Smooth muscle cell (in vitro differentiated cells): ENCODE measurements at regions not wholly inside any gene's neighbourhood (a gene's known extent, or its start where the extent isn't known, plus 50 kb on each side); places are given as distances from the start of the nearest gene placed in this dataset.
A peak's percentile ranks its signal among the peaks of the same experiment; 100 is the strongest.

ENCODE experiments used
- DNase-seq: peaks from one replicate; lab custom pipeline; 2025; ENCODE audit not compliant: unreplicated experiment; lab: John Stamatoyannopoulos, UW
- H2AFZ ChIP-seq: fragments of 200-600 bp; sonication (generic); 2 replicates; pipeline ENCODE4 v1.6.0; 2016; ENCODE audit warnings: antibody characterized with exemption, low read depth, mild to moderate bottlenecking
- H3F3A ChIP-seq: fragments of 200-600 bp; sonication (generic); 2 replicates; pipeline ENCODE4 v1.6.0; 2017; ENCODE audit warnings: antibody characterized with exemption, low read depth
- H3K27ac ChIP-seq: fragments of 200-600 bp; sonication (generic); 2 replicates; pipeline ENCODE4 v1.5.1; 2016; ENCODE audit warnings: low read depth, mild to moderate bottlenecking
- H3K27me3 ChIP-seq: fragments of 200-600 bp; sonication (generic); 2 replicates; pipeline ENCODE4 v1.6.1; 2016; ENCODE audit warnings: low read depth, mild to moderate bottlenecking
- H3K36me3 ChIP-seq: fragments of 200-600 bp; sonication (generic); 2 replicates; pipeline ENCODE4 v1.5.1; 2016; ENCODE audit warnings: low read depth
- H3K4me1 ChIP-seq: fragments of 200-600 bp; sonication (generic); 2 replicates; pipeline ENCODE4 v1.5.1; 2016; ENCODE audit warnings: low read depth
- H3K4me2 ChIP-seq: fragments of 200-600 bp; sonication (generic); 2 replicates; pipeline ENCODE4 v1.6.0; 2016; ENCODE audit warnings: mild to moderate bottlenecking
- H3K4me3 ChIP-seq: fragments of 200-600 bp; sonication (generic); 2 replicates; pipeline ENCODE4 v1.5.1; 2016; ENCODE audit warnings: mild to moderate bottlenecking
- H3K79me2 ChIP-seq: fragments of 200-600 bp; sonication (generic); 2 replicates; pipeline ENCODE4 v1.6.0; 2016; ENCODE audit warnings: low read depth, mild to moderate bottlenecking
- H3K9ac ChIP-seq: fragments of 200-600 bp; sonication (generic); 2 replicates; pipeline ENCODE4 v1.6.0; 2016; ENCODE audit warnings: low read depth
- H3K9me3 ChIP-seq: fragments of 200-600 bp; sonication (generic); replicated peaks from 2 replicates; pipeline ENCODE4 v1.5.1; 2016; ENCODE audit warnings: low read depth
- H4K20me1 ChIP-seq: fragments of 200-600 bp; sonication (generic); 2 replicates; pipeline ENCODE4 v1.6.0; 2016; ENCODE audit warnings: low read depth
- CTCF ChIP-seq: fragments of 200-600 bp; sonication (generic); IDR thresholded peaks from 2 replicates; pipeline ENCODE4 v1.5.1; 2017; ENCODE audit warnings: borderline replicate concordance, mild to moderate bottlenecking, antibody characterized with exemption; ENCODE audit not compliant: insufficient read depth, poor library complexity, severe bottlenecking
- WGBS: methylation state at CpG from one replicate; pipeline ENCODE4 v1.1.7; 2016; ENCODE audit warnings: low lambda C conversion rate; 5-methylcytosine and 5-hydroxymethylcytosine counted together

DNA sequence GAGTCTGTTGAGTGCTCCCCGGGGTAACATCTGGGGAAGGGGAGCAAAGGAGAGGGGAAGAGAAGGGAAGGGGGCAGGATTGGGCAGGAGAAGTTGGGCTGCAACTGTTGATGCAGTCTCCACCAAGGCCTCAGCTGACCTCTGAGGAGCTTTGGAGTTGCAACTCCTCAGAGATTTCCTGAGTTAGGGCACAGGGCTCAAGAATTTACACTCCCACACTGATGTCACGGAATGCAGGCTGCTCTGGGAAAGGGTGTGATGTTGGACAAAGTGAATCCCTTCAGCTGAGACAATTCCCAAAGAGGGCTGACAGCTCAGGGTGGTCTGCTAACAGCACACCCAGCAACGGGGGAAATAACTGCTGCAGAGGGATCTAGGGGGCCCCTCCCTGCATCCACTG, 295.6 kb downstream of the PCNX1 start:
- peaks cover 3% of the 10 kb centered on the region for H3K4me1 ChIP-seq
- H3K27me3 ChIP-seq = no peaks in the 10 kb centered on the region
- H3K36me3 ChIP-seq = no peaks in the 10 kb centered on the region
- H3F3A ChIP-seq = no peaks in the 10 kb centered on the region
- WGBS = 58% methylated on average over 3 of the region's 3 CpGs
- H3K4me2 ChIP-seq = peak overlapping the region; percentile 41
- peak overlapping the region; percentile 29 for H3K27ac ChIP-seq
- H3K4me3 ChIP-seq = no peak overlapping the region
- no peaks in the 10 kb centered on the region for H3K79me2 ChIP-seq
- no peak overlapping the region for H2AFZ ChIP-seq
- H3K9ac ChIP-seq = no peak overlapping the region
- TF ChIP-seq CTCF = no peak
- DNase-seq = no peak
- H3K9me3 ChIP-seq = no peaks in the 10 kb centered on the region
- H4K20me1 ChIP-seq = no peaks in the 10 kb centered on the region

- no peak for DNase-seq
These were observed 296.0 kb downstream of the PCNX1 start for GRCh38 chr14:71203306-71203705.

GRCh38 chr14:71204231-71204630, 297.0 kb downstream of the PCNX1 start:
- Histone ChIP-seq H3K27ac (no peak overlapping the region), H3K36me3 (no peaks in the 10 kb centered on the region)

More at GRCh38 chr14:71203306-71203705, 296.0 kb downstream of the PCNX1 start:
- Histone ChIP-seq H3K4me2 (peak overlapping the region; percentile 41), H3K27me3 (no peaks in the 10 kb centered on the region), H3K79me2 (no peaks in the 10 kb centered on the region), H3F3A (no peaks in the 10 kb centered on the region), H3K27ac (peak overlapping the region; percentile 29), H3K9me3 (no peaks in the 10 kb centered on the region), H3K36me3 (no peaks in the 10 kb centered on the region), H3K9ac (no peak overlapping the region), H4K20me1 (no peaks in the 10 kb centered on the region), H3K4me3 (no peak overlapping the region), H3K4me1 (peaks cover 3% of the 10 kb centered on the region), H2AFZ (no peak overlapping the region)
- no peak for TF ChIP-seq CTCF
- 72% methylated on average over 6 of the region's 6 CpGs for WGBS

More at GRCh38 chr14:71204231-71204630, 297.0 kb downstream of the PCNX1 start:
- no peaks in the 10 kb centered on the region for H3K79me2 ChIP-seq
- H3K9me3 ChIP-seq = no peaks in the 10 kb centered on the region
- WGBS = 46% methylated on average over 2 of the region's 2 CpGs
- no peak overlapping the region for H2AFZ ChIP-seq
- no peaks in the 10 kb centered on the region for H4K20me1 ChIP-seq
- no peaks in the 10 kb centered on the region for H3F3A ChIP-seq
- H3K27me3 ChIP-seq = no peaks in the 10 kb centered on the region
- H3K9ac ChIP-seq = no peak overlapping the region
- H3K4me1 ChIP-seq = peaks cover 3% of the 10 kb centered on the region
- TF ChIP-seq CTCF = no peak
- DNase-seq = no peak
- no peak overlapping the region for H3K4me2 ChIP-seq
- H3K4me3 ChIP-seq = no peak overlapping the region
